IPS-NIHi7 (cell line): ENCODE measurements at regions not wholly inside any gene's neighbourhood (a gene's known extent, or its start where the extent isn't known, plus 50 kb on each side); places are given as distances from the start of the nearest gene placed in this dataset.
"Not testable (repeated sequence)": the region's sequence is repeated elsewhere in the genome, so short reads cannot be mapped to it uniquely, and the experiment has no call there.

Source experiments
- DNase-seq: peaks from one replicate; pipeline ENCODE4 v3.0.0; 2012; ENCODE audit warnings: mixed read lengths; ENCODE audit errors: extremely low spot score

DNA sequence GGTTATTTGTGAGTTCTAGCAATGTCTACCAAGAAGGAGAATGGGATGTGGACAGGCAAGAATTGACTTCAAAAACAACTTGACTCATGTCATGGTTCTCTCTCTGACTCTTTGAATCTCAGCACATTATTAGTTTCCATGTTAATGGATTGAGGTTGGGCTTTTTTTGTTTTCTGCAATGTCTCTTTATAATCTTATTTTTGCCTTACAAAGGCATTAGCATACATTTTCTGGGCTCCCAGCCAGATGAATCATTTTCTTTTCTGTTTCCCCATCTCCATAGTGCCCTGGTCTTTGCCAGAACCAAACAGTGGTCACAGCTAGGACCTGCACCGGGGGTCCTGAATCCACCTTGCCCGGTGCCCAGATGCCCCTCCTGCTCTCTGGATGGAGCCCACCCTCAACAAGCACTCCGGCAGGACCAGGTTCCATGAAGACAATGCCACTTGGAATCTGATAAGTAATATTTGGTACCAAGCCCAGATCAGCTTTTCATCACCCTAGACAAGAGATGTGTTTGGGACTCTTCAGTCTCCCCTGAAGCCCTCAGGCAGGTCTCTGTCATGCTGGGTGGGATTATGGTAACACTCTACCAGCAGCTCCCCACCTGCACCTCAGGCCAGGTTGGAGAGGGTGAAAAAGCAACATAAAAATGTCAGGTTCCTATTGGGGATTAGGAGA, 266.7 kb upstream of the SULF2 start:
- no peak for DNase-seq

DNA sequence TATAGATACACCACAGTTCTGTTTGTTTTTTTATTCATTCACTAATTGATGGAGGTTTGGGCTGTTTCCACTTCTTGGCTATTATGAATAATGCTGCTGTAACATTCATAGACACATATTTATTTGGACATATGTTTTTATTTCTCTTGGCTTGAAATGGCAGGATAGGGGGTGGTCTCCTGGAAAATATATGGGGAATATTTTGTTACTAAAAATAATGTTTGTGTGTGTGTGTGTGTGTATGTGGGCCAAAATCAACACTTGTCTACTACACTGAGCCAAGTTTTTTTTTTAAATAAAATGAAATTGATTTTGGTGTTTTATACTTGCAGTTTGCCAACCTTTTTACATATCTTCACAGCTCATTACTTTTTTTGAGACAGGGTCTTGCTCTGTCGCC, 264.4 kb upstream of the SULF2 start:
- no peak for DNase-seq

DNA sequence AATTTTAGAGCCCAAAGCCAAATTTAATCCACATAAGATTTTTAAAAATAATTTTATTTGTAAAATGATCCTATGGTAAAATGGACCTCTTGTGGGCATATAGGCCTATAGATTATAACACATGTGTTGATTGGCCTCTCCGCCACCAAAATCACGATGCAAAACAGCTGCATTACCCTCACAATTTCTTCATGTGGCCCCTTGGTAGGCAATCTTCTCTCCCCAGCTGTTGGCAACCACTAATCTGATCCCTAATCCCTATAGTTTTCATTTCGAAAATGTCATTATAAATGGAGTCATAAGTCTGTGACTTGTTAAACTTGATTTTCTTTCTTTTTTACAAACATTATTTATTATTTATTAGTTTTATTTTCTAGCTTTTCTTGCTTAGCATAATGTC, 263.9 kb upstream of the SULF2 start:
- DNase-seq: no peak

- no peak for DNase-seq
Measured at GRCh38 chr20:48047447-48047846, 262.2 kb upstream of the SULF2 start.

- DNase-seq: no peak
Measured at GRCh38 chr20:48042628-48043027, 257.3 kb upstream of the SULF2 start.

GRCh38 chr20:48041078-48041780, 255.9 kb upstream of the SULF2 start:
- DNase-seq: no peak

DNA sequence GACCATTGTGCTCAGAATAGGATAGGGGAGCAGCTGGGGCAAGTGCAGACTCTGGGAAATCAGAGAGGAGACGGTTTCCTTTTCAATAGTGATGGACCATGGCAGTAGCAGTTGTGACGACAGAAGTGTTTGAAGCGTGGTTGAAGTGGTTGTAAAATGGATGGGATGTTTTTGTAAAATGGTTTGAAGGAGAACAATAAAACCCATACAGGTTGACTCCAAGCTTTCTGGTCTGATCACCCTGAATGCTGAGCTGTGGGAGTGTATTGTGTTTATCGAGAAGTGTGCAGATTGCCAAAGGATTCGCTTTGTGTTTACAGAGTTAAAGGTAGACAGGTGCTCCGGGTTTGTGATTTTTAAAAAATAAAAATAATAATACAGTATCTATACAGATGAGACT, 255.2 kb upstream of the SULF2 start:
- no peak for DNase-seq

GRCh38 chr20:48040051-48040450, 254.8 kb upstream of the SULF2 start:
- DNase-seq: no peak

DNA sequence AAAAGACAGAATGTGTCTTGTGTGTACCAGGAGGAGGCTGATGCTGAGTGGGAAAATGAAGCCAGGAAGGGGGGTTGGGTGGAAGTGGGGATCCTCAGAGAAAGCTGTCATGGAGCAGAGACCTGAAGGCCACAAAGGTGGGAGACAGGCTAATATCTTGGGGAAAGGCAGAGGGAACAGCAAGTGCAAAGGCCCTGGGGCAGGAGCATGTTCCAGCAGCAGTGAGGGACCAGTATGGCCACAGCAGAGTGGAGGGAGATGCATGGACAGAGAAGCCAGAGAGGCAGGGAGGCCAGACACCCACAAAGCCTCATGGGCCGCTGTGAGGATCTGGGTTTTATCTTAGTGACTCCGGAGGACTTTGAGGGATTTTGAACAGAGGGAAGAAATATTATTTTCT, 254.2 kb upstream of the SULF2 start:
- no peak for DNase-seq

GRCh38 chr20:48038713-48039112, 253.4 kb upstream of the SULF2 start:
- DNase-seq: no peak

- not testable (repeated sequence) for DNase-seq
Measured at GRCh38 chr20:48037798-48038197, 252.5 kb upstream of the SULF2 start.

- DNase-seq: no peak
Measured at GRCh38 chr20:48035961-48036731, 250.9 kb upstream of the SULF2 start.

GRCh38 chr20:48034751-48035150, 249.5 kb upstream of the SULF2 start:
- no peak for DNase-seq

GRCh38 chr20:48033005-48033404, 247.7 kb upstream of the SULF2 start:
- DNase-seq: not testable (repeated sequence)

GRCh38 chr20:48031122-48031521, 245.8 kb upstream of the SULF2 start:
- no peak for DNase-seq

DNA sequence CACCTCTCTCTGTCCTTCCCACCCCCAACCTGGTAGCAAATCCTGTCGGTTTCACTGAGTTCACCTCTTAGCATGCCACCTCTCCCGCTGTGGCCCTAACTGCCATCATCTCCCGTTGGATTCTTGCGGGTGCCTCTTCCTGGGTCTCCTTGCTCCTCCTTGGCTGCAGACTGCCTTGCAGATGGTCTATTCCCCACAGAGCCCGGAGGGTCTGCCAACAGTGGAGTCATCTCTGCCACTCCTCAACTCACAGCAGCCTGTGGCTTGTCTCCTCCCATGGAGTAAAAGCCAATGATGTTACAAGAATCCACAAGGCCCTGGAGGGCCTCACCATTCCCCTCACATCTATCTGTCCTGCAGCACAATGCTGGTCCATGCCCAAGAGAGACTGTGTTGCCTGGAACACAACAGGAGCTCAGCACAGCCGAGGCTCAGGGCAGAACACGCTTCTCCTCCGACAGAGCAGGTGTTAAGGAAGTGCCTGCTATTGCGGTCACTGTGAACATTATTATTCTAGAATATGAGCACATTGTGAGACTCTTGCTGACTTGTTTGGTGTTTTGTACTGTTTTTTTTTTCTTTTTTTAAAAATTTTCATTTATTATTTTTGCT, 241.8 kb upstream of the SULF2 start:
- DNase-seq: no peak

DNA sequence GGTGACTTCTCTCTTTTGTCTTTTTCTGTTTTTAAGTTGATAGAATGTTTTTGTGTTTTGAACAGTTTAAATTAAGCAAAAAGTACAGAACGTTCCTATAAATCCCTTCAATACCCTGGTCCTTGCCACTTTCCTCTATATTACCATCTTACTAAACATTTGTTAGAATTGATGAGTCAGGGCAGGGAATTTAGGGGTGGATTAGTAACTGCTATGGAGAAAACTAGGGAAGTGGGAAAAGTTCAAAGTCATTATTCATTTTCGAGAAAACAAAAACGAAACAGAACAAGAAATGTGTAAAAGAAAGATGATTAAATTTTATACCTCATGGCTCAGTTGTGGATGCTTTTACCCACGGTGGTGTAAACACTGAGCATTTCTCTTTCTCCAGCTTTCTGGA, 240.4 kb upstream of the SULF2 start:
- no peak for DNase-seq

DNA sequence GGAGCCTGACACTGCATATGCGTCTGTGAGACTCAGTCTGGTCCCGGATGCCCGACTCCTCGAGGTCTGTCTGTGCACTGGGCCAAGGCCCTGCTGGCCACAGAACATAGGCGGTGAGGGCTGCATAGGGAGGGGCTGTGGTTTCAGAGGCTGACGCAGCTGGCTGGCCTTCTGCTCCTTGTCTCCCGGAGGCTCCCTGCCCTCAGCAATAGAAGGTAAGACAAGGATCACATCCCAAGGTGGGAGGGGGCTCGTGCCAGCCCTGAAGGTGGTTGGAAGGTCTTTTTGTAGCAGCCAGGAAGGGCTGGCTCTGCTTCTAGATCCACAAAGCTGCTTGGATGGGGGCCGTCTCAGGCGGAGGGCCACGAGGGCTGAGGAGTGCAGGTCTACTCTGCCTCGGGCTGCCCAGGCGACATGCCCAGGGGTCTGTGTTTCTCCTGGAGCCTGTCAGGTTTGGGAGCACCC, 239.8 kb upstream of the SULF2 start:
- peak; percentile 50 for DNase-seq

DNA sequence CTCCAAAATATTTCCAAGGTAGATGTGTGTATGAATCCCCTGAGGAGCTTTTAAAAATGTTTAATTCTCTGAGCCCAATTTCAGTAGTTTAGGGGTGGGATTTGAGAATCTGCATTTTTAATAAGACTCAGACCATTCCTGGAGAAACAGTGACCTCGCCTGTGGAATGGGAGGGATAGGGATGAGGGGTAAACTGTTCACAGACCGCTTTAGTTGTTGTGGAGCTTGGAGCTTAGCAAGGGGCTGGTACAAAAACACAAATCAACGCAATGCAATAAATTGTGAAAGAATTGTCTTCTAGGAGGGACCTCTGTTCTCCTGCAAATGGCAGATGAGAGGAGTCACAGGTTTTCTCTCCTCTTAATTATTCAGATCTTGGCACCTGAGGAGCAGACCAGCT, 239.3 kb upstream of the SULF2 start:
- DNase-seq: no peak

GRCh38 chr20:48020696-48021095, 235.4 kb upstream of the SULF2 start:
- not testable (repeated sequence) for DNase-seq

- DNase-seq: no peak
Measured at GRCh38 chr20:48019940-48020339, 234.7 kb upstream of the SULF2 start.

- DNase-seq: no peak
Measured at GRCh38 chr20:48019496-48019895, 234.2 kb upstream of the SULF2 start.
